Neural progenitor cell (in vitro differentiated cells): ENCODE measurements at regions not wholly inside any gene's neighbourhood (a gene's known extent, or its start where the extent isn't known, plus 50 kb on each side); places are given as distances from the start of the nearest gene placed in this dataset.

Experiments used
- EZH2 ChIP-seq: fragments of 200-600 bp; sonication (generic); IDR thresholded peaks from 2 replicates; pipeline ENCODE4 v1.6.1; 2017; ENCODE audit warnings: antibody characterized with exemption, mild to moderate bottlenecking, moderate library complexity
- EZH2phosphoT487 ChIP-seq: fragments of 200-600 bp; sonication (generic); IDR thresholded peaks from 2 replicates; pipeline ENCODE4 v1.6.1; 2017; ENCODE audit warnings: antibody characterized with exemption
- TF ChIP-seq, protein P1 (sequence below): fragments of 200-600 bp; sonication (generic); IDR thresholded peaks from 2 replicates; pipeline ENCODE4 v1.5.1; 2017; ENCODE audit warnings: antibody characterized with exemption, mild to moderate bottlenecking

- TF ChIP-seq, protein P1, sequence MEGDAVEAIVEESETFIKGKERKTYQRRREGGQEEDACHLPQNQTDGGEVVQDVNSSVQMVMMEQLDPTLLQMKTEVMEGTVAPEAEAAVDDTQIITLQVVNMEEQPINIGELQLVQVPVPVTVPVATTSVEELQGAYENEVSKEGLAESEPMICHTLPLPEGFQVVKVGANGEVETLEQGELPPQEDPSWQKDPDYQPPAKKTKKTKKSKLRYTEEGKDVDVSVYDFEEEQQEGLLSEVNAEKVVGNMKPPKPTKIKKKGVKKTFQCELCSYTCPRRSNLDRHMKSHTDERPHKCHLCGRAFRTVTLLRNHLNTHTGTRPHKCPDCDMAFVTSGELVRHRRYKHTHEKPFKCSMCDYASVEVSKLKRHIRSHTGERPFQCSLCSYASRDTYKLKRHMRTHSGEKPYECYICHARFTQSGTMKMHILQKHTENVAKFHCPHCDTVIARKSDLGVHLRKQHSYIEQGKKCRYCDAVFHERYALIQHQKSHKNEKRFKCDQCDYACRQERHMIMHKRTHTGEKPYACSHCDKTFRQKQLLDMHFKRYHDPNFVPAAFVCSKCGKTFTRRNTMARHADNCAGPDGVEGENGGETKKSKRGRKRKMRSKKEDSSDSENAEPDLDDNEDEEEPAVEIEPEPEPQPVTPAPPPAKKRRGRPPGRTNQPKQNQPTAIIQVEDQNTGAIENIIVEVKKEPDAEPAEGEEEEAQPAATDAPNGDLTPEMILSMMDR = no peak
- no peak for TF ChIP-seq EZH2
- no peak for TF ChIP-seq EZH2phosphoT487
Measured at GRCh38 chr10:116796469-116796868, 52.8 kb upstream of the ENO4 start.
